ENCODE measurements at regions not wholly inside any gene's neighbourhood (a gene's known extent, or its start where the extent isn't known, plus 50 kb on each side); places are given as distances from the start of the nearest gene placed in this dataset.
A peak's percentile ranks its signal among the peaks of the same experiment; 100 is the strongest.

GRCh38 chr14:71711619-71712018 lies 220.6 kb upstream of the RGS6 start:
- H3K27me3 Mint-ChIP-seq (ENCODE audit: insufficient read depth, low read depth, poor library complexity), result no peaks in the 10 kb centered on the region
- no peaks in the 10 kb centered on the region for H3K9me2 ChIP-seq (ENCODE audit: insufficient read depth)
- no peaks in the 10 kb centered on the region for H3K27me3 ChIP-seq (ENCODE audit: insufficient read depth)
- H3K36me3 Mint-ChIP-seq (ENCODE audit: low read depth), result peaks cover 21% of the 10 kb centered on the region; the same call in 2 of the 3 replicates
- H3K4me2 ChIP-seq, result no peak overlapping the region
- no peaks in the 10 kb centered on the region for H3K79me2 ChIP-seq (replicated peaks; ENCODE audit: insufficient read depth)
- no peak overlapping the region for H2AFZ ChIP-seq
- H3K4me1 ChIP-seq (ENCODE audit: insufficient read depth), result peaks cover 10% of the 10 kb centered on the region
- DNase-seq (ENCODE audit: low spot score) (no peak), ATAC-seq (no peak; the same call in 2 of the 3 replicates)
- H3K4me1 Mint-ChIP-seq, result peaks cover 5% of the 10 kb centered on the region
- no peaks in the 10 kb centered on the region for H3K36me3 ChIP-seq (ENCODE audit: insufficient read depth)
- no peaks in the 10 kb centered on the region; the same call in 1 of the 2 replicates for H4K20me1 ChIP-seq (replicated peaks; ENCODE audit: insufficient read depth)
- no peak overlapping the region for H3K4me3 Mint-ChIP-seq
- no peaks in the 10 kb centered on the region for H3K9me3 Mint-ChIP-seq
- TF ChIP-seq CTCF (conservative IDR thresholded peaks at IDR 0.05; ENCODE audit: low read depth in 2 of 2) (no peak), CREB1 (CRISPR knock-in tag; IDR thresholded peaks at IDR 0.05; ENCODE audit: low read depth) (no peak), NANOG (IDR thresholded peaks at IDR 0.05; ENCODE audit: borderline replicate concordance) (no peak), ETS1 (IDR thresholded peaks at IDR 0.05) (no peak), EZH2phosphoT487 (IDR thresholded peaks at IDR 0.05; ENCODE audit: unreplicated experiment) (no peak), ZNF462 (CRISPR knock-in tag; IDR thresholded peaks at IDR 0.05) (no peak), POLR2AphosphoS5 (IDR thresholded peaks at IDR 0.05; ENCODE audit: low read depth) (no peak), ZNF114 (CRISPR knock-in tag; IDR thresholded peaks at IDR 0.05) (no peak), REST (IDR thresholded peaks at IDR 0.05; ENCODE audit: unreplicated experiment) (no peak), EZH2 (IDR thresholded peaks at IDR 0.05; ENCODE audit: low read depth, unreplicated experiment) (no peak), ZNF331 (CRISPR knock-in tag; IDR thresholded peaks at IDR 0.05; ENCODE audit: low read depth) (no peak), STAT1 (IDR thresholded peaks at IDR 0.05; ENCODE audit: unreplicated experiment) (no peak), JUNB (IDR thresholded peaks at IDR 0.05; ENCODE audit: unreplicated experiment) (no peak)
- H3F3A ChIP-seq (replicated peaks; ENCODE audit: low read depth), result no peaks in the 10 kb centered on the region
- H3K27ac Mint-ChIP-seq, result no peak overlapping the region
- no peak overlapping the region for H3K4me3 ChIP-seq
- H3K27ac ChIP-seq (ENCODE audit: low read depth), result peak overlapping the region; percentile 34; the same call in 1 of the 2 replicates

Data from GM23338 (cell line).